ENCODE measurements at regions not wholly inside any gene's neighbourhood (a gene's known extent, or its start where the extent isn't known, plus 50 kb on each side); places are given as distances from the start of the nearest gene placed in this dataset.

DNA sequence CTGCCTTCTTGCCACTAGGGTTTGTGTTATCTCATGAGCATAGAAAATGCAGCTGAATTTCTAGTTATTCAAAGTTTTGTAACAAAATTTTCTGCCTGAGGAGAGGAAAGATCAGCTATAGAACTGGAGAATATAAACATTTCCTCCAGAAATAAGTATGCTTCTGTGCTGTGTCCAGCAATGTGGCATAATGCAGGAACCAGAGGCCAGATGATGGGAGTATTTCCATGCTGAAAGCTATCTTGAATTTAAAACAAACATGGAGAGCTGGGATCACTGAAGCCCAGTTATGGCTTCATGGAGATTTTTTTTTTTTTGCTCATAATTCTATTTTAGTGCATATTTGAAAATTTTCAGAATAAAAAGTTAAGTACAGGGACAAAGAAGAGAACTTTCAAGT, 608.2 kb downstream of the SOX6 start:
- TF ChIP-seq, protein P1, sequence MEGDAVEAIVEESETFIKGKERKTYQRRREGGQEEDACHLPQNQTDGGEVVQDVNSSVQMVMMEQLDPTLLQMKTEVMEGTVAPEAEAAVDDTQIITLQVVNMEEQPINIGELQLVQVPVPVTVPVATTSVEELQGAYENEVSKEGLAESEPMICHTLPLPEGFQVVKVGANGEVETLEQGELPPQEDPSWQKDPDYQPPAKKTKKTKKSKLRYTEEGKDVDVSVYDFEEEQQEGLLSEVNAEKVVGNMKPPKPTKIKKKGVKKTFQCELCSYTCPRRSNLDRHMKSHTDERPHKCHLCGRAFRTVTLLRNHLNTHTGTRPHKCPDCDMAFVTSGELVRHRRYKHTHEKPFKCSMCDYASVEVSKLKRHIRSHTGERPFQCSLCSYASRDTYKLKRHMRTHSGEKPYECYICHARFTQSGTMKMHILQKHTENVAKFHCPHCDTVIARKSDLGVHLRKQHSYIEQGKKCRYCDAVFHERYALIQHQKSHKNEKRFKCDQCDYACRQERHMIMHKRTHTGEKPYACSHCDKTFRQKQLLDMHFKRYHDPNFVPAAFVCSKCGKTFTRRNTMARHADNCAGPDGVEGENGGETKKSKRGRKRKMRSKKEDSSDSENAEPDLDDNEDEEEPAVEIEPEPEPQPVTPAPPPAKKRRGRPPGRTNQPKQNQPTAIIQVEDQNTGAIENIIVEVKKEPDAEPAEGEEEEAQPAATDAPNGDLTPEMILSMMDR (IDR thresholded peaks at IDR 0.05): no peak
- no peak for TF ChIP-seq POLR2A (IDR thresholded peaks at IDR 0.05)
